GM13976 (cell line): ENCODE measurements at regions not wholly inside any gene's neighbourhood (a gene's known extent, or its start where the extent isn't known, plus 50 kb on each side); places are given as distances from the start of the nearest gene placed in this dataset.

ENCODE experiments used
- DNase-seq: peaks from one replicate; pipeline ENCODE4 v3.0.0; 2012; ENCODE audit warnings: low spot score
- CTCF ChIP-seq: IDR thresholded peaks from 2 replicates; pipeline ENCODE4 v1.5.1; 2012; ENCODE audit warnings: borderline replicate concordance, mild to moderate bottlenecking; ENCODE audit not compliant: insufficient read depth; ENCODE audit errors: extremely low read depth, missing control alignments, control extremely low read depth
- in situ Hi-C: fragments of 300-500 bp; cut with MboI; formaldehyde crosslinking; loops from one replicate; pipeline ENCODE4 v1.12.0; 2022; ENCODE audit warnings: low sequenced_read_pairs, mixed read lengths, inconsistent platforms; ENCODE audit not compliant: unreplicated experiment

DNA sequence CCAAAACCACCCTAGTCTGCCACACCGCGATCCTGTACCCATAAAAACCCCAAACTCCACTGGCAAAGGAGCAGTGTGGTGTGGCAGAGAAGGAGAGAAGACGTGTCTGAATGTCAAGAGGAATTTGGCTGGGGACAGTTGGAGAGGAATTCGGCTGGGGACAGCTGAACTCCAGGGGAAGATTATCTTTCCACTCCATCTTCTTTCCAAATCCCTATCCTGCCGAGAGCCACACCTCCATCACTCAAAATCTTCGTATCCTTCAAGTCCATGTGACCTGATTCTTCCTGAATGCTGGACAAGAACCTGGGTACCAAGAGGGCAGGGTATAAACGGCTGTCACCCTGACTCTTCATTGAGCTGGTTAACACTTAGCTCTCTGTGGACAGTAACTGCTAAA is 448.1 kb downstream of the ARHGEF28 start:
- in situ Hi-C loops, result no loop called here
- TF ChIP-seq CTCF, result no peak
- no peak for DNase-seq

- no peak for DNase-seq
- in situ Hi-C loops, result no loop called here
- TF ChIP-seq CTCF, result no peak
These were observed 447.3 kb downstream of the ARHGEF28 start for GRCh38 chr5:74073257-74073656.

DNA sequence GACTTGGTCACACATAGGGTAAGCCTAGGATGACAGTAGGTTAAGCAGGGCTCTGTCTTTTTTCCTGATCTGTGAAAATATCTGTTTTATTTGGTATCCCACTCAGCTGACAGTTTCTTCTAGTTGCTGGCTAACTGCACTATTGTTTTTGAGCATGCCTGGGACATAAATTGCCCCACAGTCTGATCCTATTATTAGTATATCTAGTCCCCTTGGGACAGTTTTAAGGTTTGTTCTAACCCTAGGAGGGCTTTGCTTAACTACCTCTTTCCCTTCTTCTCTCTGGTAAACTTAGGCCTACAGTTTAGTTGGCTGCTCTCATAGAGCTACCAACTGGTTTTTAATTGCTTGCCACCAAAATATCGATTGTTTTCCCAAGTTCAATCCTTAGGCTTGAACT is 446.6 kb downstream of the ARHGEF28 start:
- no peak for TF ChIP-seq CTCF
- DNase-seq, result no peak
- in situ Hi-C loops, result no loop called here

DNA sequence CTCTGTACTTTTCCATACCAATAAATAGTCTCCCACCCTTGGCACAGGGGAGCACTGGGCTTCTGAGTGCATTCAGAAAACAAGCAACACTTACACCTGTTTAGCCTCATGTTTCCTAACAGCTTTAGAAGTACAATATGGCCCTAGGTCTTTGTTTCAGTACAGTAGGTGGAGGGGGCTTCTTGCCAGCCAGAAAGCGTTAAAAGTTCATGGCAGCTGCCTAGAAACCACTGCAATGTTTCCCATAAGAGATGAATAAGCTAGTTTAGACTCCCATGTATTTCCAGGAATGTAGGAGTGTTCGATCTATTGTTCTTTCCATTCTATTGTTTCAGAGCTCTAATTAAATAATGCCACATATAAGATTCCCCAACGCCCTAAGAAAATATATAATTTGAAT is 444.8 kb downstream of the ARHGEF28 start:
- in situ Hi-C loops, result no loop called here
- DNase-seq, result no peak
- no peak for TF ChIP-seq CTCF

DNA sequence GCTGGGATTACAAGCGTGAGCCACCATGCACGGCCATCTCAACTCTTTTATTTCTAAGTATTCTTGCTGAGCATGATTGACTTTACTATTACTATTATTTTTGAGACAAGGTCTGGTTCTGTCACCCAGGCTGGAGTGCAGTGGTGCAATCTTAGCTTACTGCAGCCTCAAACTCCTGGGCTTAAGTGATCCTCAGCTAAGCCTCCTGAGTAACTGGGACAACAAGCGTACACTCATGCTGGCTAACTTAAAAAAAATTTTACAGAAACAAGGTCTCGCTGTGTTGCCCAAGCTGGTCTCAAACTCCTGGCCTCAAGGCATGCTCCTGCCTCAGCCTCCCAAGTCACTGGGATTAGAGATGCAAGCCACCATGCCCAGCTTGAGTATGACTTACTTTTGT is 443.7 kb downstream of the ARHGEF28 start:
- in situ Hi-C loops, result no loop called here
- no peak for TF ChIP-seq CTCF

GRCh38 chr5:74067748-74068541 is 441.9 kb downstream of the ARHGEF28 start:
- in situ Hi-C loops, result no loop called here
- no peak for TF ChIP-seq CTCF
- DNase-seq, result no peak

More for the DNA sequence above, 443.7 kb downstream of the ARHGEF28 start:
- DNase-seq, result no peak
